Testis (tissue), 2 donors: ENCODE measurements at regions not wholly inside any gene's neighbourhood (a gene's known extent, or its start where the extent isn't known, plus 50 kb on each side); places are given as distances from the start of the nearest gene placed in this dataset.

ENCODE experiments used
- DNase-seq: peaks from one replicate; pipeline ENCODE4 v3.0.0-alpha.2; 2019
- H3K27ac ChIP-seq, 2 donors: fragments of 200-600 bp; sonication (generic); one replicate each; pipeline ENCODE4 v1.5.1; 2019
- H3K27me3 ChIP-seq: fragments of 200-600 bp; sonication (generic); one replicate; pipeline ENCODE4 v1.5.1; 2019
- H3K36me3 ChIP-seq: fragments of 200-600 bp; sonication (generic); one replicate; pipeline ENCODE4 v1.5.1; 2017; ENCODE audit warnings: low read depth; ENCODE audit errors: missing control alignments
- H3K4me1 ChIP-seq: fragments of 200-600 bp; sonication (generic); one replicate; pipeline ENCODE4 v1.5.1; 2019
- H3K4me3 ChIP-seq, 2 donors: fragments of 200-600 bp; sonication (generic); one replicate each; pipeline ENCODE4 v1.5.1; 2017 to 2019
- H3K9me3 ChIP-seq: fragments of 200-600 bp; sonication (generic); one replicate; pipeline ENCODE4 v1.5.1; 2017
- CTCF ChIP-seq, 3 experiments: fragments of 450-650 bp in 2 of 3; fragments of 200-600 bp in 1 of 3; sonication (generic) in 1 of 3; IDR thresholded peaks; one replicate each; pipeline ENCODE4 v1.5.1; 2016 to 2019; ENCODE audit warnings: antibody characterized with exemption in 3 of 3, mild to moderate bottlenecking in 2 of 3, moderate library complexity in 1 of 3
- POLR2A ChIP-seq: fragments of 450-650 bp; IDR thresholded peaks from one replicate; pipeline ENCODE4 v1.6.1; 2017; ENCODE audit warnings: antibody characterized with exemption, mild to moderate bottlenecking, moderate library complexity
- WGBS, 2 donors: methylation state at CpG; one replicate each; pipeline ENCODE4 v1.1.5; 2018; 5-methylcytosine and 5-hydroxymethylcytosine counted together
- intact Hi-C: fragments of 100-400 bp; cut with DNase I; formaldehyde crosslinking; loops from one replicate; pipeline ENCODE4 v1.15.1; 2023; ENCODE audit warnings: low total_unique reads

GRCh38 chr17:71068408-71068750 lies 899.0 kb downstream of the KCNJ2 start:
- TF ChIP-seq POLR2A = no peak
- TF ChIP-seq CTCF (IDR thresholded peaks at IDR 0.05) = no peak
- DNase-seq = no peak
- Histone ChIP-seq H3K36me3 (no peaks in the 10 kb centered on the region), H3K27ac (no peak overlapping the region), H3K9me3 (no peaks in the 10 kb centered on the region), H3K27me3 (no peaks in the 10 kb centered on the region), H3K4me3 (no peak overlapping the region), H3K4me1 (no peaks in the 10 kb centered on the region)
- intact Hi-C loops = no loop called here

GRCh38 chr17:71071041-71071440 lies 901.7 kb downstream of the KCNJ2 start:
- no peaks in the 10 kb centered on the region for H3K36me3 ChIP-seq
- TF ChIP-seq POLR2A = no peak
- no peak for TF ChIP-seq CTCF (IDR thresholded peaks at IDR 0.05)
- no peaks in the 10 kb centered on the region for H3K9me3 ChIP-seq
- no peak overlapping the region for H3K4me3 ChIP-seq
- 93 to 94% methylated on average over 4 of the region's 4 CpGs for WGBS, 2 donors
- H3K27ac ChIP-seq = no peak overlapping the region
- no peaks in the 10 kb centered on the region for H3K4me1 ChIP-seq
- intact Hi-C loops = no loop called here
- no peaks in the 10 kb centered on the region for H3K27me3 ChIP-seq
- no peak for DNase-seq

GRCh38 chr17:71071837-71072236 lies 902.5 kb downstream of the KCNJ2 start:
- Histone ChIP-seq H3K4me1 (no peaks in the 10 kb centered on the region), H3K27me3 (no peaks in the 10 kb centered on the region), H3K36me3 (no peaks in the 10 kb centered on the region), H3K4me3 (no peak overlapping the region), H3K9me3 (no peaks in the 10 kb centered on the region), H3K27ac (no peak overlapping the region)
- 69 to 80% methylated on average over 10 of the region's 10 CpGs for WGBS, 2 donors
- no peak for DNase-seq
- intact Hi-C loops = no loop called here
- no peak for TF ChIP-seq POLR2A
- TF ChIP-seq CTCF (IDR thresholded peaks at IDR 0.05) = no peak

GRCh38 chr17:71080937-71081336 lies 911.6 kb downstream of the KCNJ2 start:
- Histone ChIP-seq H3K4me1 (no peaks in the 10 kb centered on the region), H3K27ac (no peak overlapping the region), H3K9me3 (no peaks in the 10 kb centered on the region), H3K4me3 (no peak overlapping the region), H3K27me3 (no peaks in the 10 kb centered on the region), H3K36me3 (no peaks in the 10 kb centered on the region)
- WGBS, 2 donors = 61 to 66% methylated on average over 11 of the region's 11 CpGs
- intact Hi-C loops = no loop called here
- DNase-seq = no peak
- TF ChIP-seq CTCF (IDR thresholded peaks at IDR 0.05) (no peak), POLR2A (no peak)

GRCh38 chr17:71081666-71082065 lies 912.3 kb downstream of the KCNJ2 start:
- H3K27me3 ChIP-seq = no peaks in the 10 kb centered on the region
- no peak for DNase-seq
- no peak overlapping the region for H3K4me3 ChIP-seq
- no peaks in the 10 kb centered on the region for H3K36me3 ChIP-seq
- H3K4me1 ChIP-seq = no peaks in the 10 kb centered on the region
- H3K9me3 ChIP-seq = no peaks in the 10 kb centered on the region
- H3K27ac ChIP-seq = no peak overlapping the region
- intact Hi-C loops = no loop called here
- TF ChIP-seq POLR2A = no peak
- TF ChIP-seq CTCF (IDR thresholded peaks at IDR 0.05) = no peak
